ENCODE measurements at regions not wholly inside any gene's neighbourhood (a gene's known extent, or its start where the extent isn't known, plus 50 kb on each side); places are given as distances from the start of the nearest gene placed in this dataset.

- H3K9me2 ChIP-seq (replicated peaks; ENCODE audit: control insufficient read depth, low read length): no peaks in the 10 kb centered on the region
- H3F3A ChIP-seq (ENCODE audit: control insufficient read depth, insufficient read depth): no peaks in the 10 kb centered on the region
- no peaks in the 10 kb centered on the region for H3K4me1 ChIP-seq (ENCODE audit: control insufficient read depth, low read length)
- H3K9me3 ChIP-seq (ENCODE audit: control insufficient read depth, insufficient read depth, low read length): no peaks in the 10 kb centered on the region
- no peak overlapping the region for H3K4me3 ChIP-seq (ENCODE audit: low read length)
- H3K27ac ChIP-seq (ENCODE audit: low read depth, low read length): no peak overlapping the region
- no peaks in the 10 kb centered on the region for H3K27me3 ChIP-seq (ENCODE audit: control insufficient read depth, low read length)
- no peak overlapping the region for H3K4me2 ChIP-seq (ENCODE audit: low read length)
- H3K79me2 ChIP-seq (ENCODE audit: control insufficient read depth, low read length): no peaks in the 10 kb centered on the region
- H4K20me1 ChIP-seq (ENCODE audit: control insufficient read depth, insufficient read depth, low read depth, low read length): no peaks in the 10 kb centered on the region
- TF ChIP-seq EZH2phosphoT487 (IDR thresholded peaks at IDR 0.05; ENCODE audit: borderline replicate concordance, low read length) (no peak), CTCF (IDR thresholded peaks at IDR 0.05; ENCODE audit: low read depth, low read length, poor library complexity, severe bottlenecking) (no peak)
- H3K36me3 ChIP-seq (ENCODE audit: control insufficient read depth, low read length): no peaks in the 10 kb centered on the region
These were observed 108.4 kb upstream of the SDK1 start for GRCh38 chr7:3192669-3193068.

- Histone ChIP-seq H3K79me2 (ENCODE audit: control insufficient read depth, low read length) (no peaks in the 10 kb centered on the region), H3K27me3 (ENCODE audit: control insufficient read depth, low read length) (no peaks in the 10 kb centered on the region), H3K9me2 (replicated peaks; ENCODE audit: control insufficient read depth, low read length) (no peaks in the 10 kb centered on the region), H3K9me3 (ENCODE audit: control insufficient read depth, insufficient read depth, low read length) (no peaks in the 10 kb centered on the region), H3K4me2 (ENCODE audit: low read length) (no peak overlapping the region), H3K4me1 (ENCODE audit: control insufficient read depth, low read length) (no peaks in the 10 kb centered on the region), H3F3A (ENCODE audit: control insufficient read depth, insufficient read depth) (no peaks in the 10 kb centered on the region), H3K36me3 (ENCODE audit: control insufficient read depth, low read length) (no peaks in the 10 kb centered on the region), H4K20me1 (ENCODE audit: control insufficient read depth, insufficient read depth, low read depth, low read length) (no peaks in the 10 kb centered on the region), H3K4me3 (ENCODE audit: low read length) (no peak overlapping the region), H3K27ac (ENCODE audit: low read depth, low read length) (no peak overlapping the region)
- no peak for TF ChIP-seq CTCF (IDR thresholded peaks at IDR 0.05; ENCODE audit: low read depth, low read length, poor library complexity, severe bottlenecking)
- no peak for TF ChIP-seq EZH2phosphoT487 (IDR thresholded peaks at IDR 0.05; ENCODE audit: borderline replicate concordance, low read length)
These were observed 107.5 kb upstream of the SDK1 start for GRCh38 chr7:3193379-3194120.

- no peak overlapping the region for H3K4me2 ChIP-seq (ENCODE audit: low read length)
- H4K20me1 ChIP-seq (ENCODE audit: control insufficient read depth, insufficient read depth, low read depth, low read length): no peaks in the 10 kb centered on the region
- H3K27ac ChIP-seq (ENCODE audit: low read depth, low read length): no peak overlapping the region
- no peak for TF ChIP-seq EZH2phosphoT487 (IDR thresholded peaks at IDR 0.05; ENCODE audit: borderline replicate concordance, low read length)
- TF ChIP-seq CTCF (IDR thresholded peaks at IDR 0.05; ENCODE audit: low read depth, low read length, poor library complexity, severe bottlenecking): no peak
- H3K27me3 ChIP-seq (ENCODE audit: control insufficient read depth, low read length): no peaks in the 10 kb centered on the region
- no peak overlapping the region for H3K4me3 ChIP-seq (ENCODE audit: low read length)
- no peaks in the 10 kb centered on the region for H3F3A ChIP-seq (ENCODE audit: control insufficient read depth, insufficient read depth)
- H3K36me3 ChIP-seq (ENCODE audit: control insufficient read depth, low read length): no peaks in the 10 kb centered on the region
- no peaks in the 10 kb centered on the region for H3K9me3 ChIP-seq (ENCODE audit: control insufficient read depth, insufficient read depth, low read length)
- no peaks in the 10 kb centered on the region for H3K9me2 ChIP-seq (replicated peaks; ENCODE audit: control insufficient read depth, low read length)
- H3K4me1 ChIP-seq (ENCODE audit: control insufficient read depth, low read length): no peaks in the 10 kb centered on the region
- no peaks in the 10 kb centered on the region for H3K79me2 ChIP-seq (ENCODE audit: control insufficient read depth, low read length)
These were observed 106.4 kb upstream of the SDK1 start for GRCh38 chr7:3194501-3195141.
